Stimulated activated CD4-positive, alpha-beta T cell treated with anti-CD3 and anti-CD28 coated beads, Interleukin-2, amount 100 ng/mL, for 24 hours (primary cell): ENCODE measurements at regions not wholly inside any gene's neighbourhood (a gene's known extent, or its start where the extent isn't known, plus 50 kb on each side); places are given as distances from the start of the nearest gene placed in this dataset.

Source experiments
- DNase-seq, 2 donors: peaks; one replicate each; pipeline ENCODE4 v3.0.0-alpha.2; 2020

DNA sequence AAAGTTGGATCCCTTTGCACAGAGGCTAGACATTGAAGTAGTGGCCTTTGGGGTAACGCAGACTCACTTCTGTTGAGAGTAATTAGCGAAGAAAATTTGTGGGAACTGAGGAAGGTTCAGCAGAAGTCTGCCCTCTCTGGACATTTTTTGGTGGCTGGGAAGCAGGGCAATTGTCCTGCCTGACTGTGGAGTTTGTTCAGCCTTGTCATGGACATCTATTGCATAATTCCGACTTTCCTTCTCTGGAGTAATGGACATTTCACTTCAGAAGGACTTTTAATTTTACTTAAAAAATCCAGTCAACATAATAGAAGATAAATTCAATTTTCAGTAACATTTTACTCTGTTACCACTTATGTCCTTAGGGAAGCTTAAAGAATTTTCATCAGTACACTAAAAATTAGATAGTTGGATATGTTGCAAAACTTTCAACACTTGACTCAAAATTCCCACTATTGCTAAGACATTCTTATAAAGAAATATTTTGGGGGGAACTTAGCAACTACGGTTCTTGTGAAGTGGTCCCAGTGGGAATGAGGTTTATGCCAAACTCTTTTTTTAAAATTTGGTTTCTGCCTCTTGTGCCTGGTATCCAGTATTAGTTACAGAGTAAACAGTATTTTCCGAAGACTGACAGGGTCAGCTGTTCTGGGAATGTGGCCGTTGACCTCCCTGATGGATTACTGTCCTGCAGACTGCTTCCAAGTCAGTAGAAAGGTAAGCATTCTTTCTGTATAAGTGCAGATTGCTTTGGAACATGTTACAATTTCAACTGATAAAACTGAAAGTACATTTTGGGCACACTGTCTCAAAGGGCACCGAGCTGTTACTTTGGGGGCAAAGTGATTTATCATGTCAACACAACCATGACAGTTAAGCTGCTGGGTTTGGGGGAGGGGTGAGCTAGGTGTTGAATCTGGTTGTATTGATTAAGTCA lies 100.6 kb upstream of the MLIP start:
- no peak for DNase-seq

DNA sequence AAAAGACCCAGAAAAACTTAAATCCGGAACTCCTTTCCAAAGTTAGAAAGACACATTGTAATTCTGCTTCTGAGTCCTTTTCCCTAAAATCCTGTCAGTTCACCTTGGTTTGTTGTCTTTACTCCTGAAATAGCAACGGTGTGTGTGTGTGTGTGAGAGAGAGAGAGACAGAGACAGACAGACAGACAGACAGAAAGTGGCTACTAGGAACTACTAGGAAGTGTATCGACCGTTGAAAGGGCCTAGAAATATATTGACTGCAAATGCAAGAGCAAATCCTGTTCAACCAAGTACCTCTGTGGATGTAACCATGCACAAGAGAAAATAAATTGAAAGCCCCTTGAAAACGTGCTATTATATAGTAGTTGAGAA lies 100.0 kb upstream of the MLIP start:
- no peak for DNase-seq

DNA sequence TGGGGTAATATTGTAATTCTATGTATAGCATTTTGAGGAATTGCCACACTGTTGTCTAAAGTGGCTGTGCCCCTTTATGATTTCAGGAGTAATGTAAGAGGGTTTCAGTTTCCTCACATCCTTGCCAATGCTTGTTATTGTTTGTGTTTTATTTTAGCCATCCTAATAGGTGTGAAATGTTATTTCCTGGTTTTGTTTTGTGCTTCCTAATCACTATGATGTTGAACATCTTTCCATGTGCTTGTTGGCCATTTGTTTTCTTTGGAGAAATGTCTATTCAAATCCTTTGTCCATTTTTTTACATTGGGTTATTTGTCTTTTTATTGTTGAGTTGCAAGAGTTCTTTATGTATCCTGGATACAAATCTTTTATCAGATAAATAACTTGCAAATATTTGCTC lies 97.3 kb upstream of the MLIP start:
- DNase-seq: no peak

- no peak for DNase-seq
These were observed 96.8 kb upstream of the MLIP start for GRCh38 chr6:54014440-54014839.

GRCh38 chr6:54017877-54018276 lies 93.4 kb upstream of the MLIP start:
- DNase-seq: no peak

GRCh38 chr6:54018722-54019121 lies 92.5 kb upstream of the MLIP start:
- no peak for DNase-seq

- DNase-seq: no peak
These were observed 91.4 kb upstream of the MLIP start for GRCh38 chr6:54019860-54020259.

GRCh38 chr6:54020334-54020733 lies 90.9 kb upstream of the MLIP start:
- DNase-seq: no peak

DNA sequence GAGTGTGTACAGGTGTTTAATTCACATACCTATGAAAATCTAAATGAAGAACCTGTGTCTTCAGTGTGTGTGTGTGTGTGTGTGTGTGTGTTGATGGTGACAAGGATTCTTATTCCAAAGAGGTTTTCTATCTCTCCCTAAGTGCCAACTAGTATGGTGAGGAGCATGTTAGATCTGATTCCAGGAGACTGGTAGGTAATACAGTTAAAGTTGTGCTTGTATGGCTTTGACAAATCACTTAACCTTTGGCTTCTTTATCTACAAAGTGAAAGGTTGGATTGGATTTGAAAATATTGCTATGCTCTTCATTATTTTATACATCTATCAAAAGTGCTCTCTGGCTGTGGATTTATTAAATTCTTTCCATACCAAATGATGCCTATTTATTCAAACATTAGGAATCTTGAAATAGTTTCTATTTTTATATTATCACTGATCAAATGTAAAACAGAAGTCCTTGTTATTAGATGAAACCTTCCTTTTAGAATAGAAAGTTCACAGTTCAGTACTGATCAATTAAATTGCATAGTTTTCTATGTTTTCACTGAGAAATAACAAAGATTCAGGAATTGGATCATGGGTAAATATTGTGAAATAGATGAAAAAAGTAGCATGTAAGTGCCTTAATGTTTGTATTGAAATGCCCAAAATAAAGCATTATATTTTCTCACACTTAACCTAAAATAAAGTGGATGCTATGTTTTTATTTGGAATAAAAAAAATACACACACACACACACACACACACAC lies 84.4 kb upstream of the MLIP start:
- no peak for DNase-seq

GRCh38 chr6:54028170-54028569 lies 83.1 kb upstream of the MLIP start:
- no peak for DNase-seq

- DNase-seq: no peak
These were observed 82.1 kb upstream of the MLIP start for GRCh38 chr6:54029187-54029586.

GRCh38 chr6:54031169-54031568 lies 80.1 kb upstream of the MLIP start:
- no peak for DNase-seq

GRCh38 chr6:54037277-54037779 lies 73.9 kb upstream of the MLIP start:
- no peak for DNase-seq

- DNase-seq: no peak
These were observed 70.7 kb upstream of the MLIP start for GRCh38 chr6:54040545-54040944.

GRCh38 chr6:54041239-54041638 lies 70.0 kb upstream of the MLIP start:
- no peak for DNase-seq

DNA sequence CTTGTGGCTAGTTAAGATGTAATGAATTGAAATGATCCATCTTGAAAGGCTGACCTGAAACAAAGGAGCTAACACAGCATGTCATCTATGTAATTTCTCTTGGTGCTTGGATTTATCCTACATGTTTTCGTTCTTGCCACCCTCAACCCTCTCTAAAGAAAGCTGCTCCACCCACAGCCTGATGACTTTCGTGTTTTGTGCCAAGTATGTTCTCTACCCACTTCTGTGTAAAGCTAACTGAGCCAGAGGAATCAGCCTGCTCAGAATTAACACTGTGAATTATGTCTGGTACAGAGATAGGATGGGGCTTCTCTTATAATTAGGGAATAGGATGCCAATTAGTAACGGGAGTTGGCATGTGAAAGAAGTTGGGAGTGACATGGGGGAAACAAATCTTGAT lies 67.9 kb upstream of the MLIP start:
- no peak for DNase-seq

DNA sequence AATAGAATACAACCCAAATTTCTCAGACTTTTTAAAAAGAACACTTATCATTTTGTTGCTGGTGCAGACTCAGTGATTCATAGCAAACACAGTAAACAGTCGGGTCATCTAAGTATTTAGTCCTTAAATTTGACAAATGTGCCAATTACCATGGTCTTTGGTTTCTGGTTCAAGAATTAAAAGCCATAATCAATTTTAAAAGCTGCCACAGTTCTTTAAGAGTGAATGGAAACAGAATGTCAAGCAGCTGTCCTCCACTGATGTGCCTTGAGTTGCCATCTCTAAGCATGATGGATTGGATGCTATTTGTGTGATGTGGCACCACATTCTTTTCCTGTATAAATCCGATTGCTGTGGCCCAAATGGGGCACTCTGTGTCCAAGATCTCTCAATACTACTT lies 67.2 kb upstream of the MLIP start:
- no peak for DNase-seq

DNA sequence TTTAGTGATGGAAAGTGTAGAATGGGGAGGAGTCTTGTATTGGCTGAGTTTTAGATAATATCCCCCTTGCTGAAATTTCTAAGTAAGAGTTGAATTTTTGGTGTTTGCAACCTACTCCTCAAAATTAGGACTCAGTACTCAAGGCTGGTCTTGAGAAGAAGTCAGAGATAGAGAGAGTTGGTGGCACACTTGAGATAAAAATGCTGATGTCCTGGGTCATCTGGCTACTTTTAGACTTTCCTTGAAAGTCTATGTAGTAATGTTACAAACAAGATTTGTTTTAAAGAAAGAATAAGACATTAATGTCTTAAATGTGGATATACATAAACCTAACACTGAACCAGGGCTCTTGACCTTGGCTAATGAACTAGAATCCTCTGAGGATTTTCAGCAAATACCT lies 62.5 kb upstream of the MLIP start:
- DNase-seq: no peak

DNA sequence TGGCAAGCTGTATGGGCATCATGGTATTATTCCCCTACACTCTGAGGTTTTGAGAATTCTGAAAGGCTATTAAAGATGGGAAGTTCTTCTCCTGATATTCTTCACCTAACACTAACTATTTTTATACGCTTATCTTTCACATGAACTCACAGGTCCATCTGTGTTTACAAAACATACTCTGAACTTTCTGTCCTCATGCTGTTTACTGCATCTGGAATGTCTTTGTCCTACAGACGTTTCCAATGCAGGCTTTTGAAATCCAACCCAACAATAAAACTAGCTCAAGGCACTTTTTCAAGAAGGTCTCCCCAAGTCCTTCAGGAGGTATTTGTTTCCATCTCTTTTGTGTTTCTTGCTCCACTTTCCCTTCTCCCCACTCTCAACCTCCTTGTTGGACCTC lies 60.5 kb upstream of the MLIP start:
- DNase-seq: no peak

DNA sequence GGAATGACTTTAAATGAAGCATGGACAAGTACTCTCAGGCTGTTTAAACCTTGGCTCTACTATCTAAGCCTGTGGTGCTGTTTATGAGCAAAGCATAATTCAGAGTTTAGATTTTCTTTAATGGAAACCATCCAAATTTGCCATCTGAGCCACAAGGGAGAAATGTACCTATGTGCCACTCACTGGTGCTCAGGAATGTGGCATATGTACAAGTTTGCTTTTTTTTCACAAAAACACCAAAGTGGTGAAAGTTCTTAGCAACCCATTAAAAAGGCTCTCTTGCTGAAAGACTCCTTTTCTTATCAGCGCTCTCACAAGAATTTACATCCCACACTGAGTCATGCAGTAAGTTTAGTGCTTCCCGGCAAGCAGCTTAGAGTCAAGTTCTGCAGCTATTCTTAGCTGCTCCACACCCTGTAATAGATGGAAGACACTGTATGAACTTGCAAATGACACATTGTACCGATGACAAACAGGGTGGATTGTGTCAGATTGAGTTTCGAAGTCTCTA lies 57.3 kb upstream of the MLIP start:
- no peak for DNase-seq

DNA sequence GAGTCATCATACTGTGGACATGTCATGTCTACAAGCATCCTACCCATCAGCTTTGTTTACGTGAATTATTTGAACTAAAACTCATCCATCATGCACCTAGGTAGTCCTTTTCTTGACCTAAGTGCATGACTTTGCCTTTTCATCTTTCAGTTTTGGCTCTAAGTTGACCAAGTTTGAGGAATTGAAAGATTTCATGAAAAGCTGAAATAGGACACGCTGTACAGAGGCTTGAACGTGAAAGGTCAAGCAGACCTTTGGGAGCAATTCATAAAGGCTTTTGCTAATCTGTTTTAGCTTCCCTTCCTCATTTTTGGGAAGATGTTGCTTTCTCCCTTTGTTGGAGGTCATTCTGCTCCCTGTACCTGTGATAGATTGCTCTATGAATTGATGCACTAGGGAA lies 55.1 kb upstream of the MLIP start:
- DNase-seq: no peak

DNA sequence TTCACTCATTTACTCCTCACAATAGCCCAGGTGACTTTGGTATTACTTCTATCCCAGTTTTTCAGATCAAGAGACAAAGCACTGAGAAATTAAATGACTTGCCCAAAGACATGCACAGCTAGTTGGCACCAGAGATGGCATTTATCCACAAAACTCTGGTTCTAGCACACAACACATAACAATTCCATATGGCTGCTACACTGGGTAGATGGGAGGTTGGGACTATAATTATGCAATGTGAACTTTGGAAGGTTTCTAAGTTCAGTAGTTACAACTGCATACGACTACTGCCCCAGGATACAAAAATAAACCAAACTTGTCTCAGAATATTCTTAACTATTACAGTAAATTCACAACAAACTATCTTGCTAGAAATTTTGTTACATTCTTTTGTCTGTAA lies 54.2 kb upstream of the MLIP start:
- DNase-seq: no peak

DNA sequence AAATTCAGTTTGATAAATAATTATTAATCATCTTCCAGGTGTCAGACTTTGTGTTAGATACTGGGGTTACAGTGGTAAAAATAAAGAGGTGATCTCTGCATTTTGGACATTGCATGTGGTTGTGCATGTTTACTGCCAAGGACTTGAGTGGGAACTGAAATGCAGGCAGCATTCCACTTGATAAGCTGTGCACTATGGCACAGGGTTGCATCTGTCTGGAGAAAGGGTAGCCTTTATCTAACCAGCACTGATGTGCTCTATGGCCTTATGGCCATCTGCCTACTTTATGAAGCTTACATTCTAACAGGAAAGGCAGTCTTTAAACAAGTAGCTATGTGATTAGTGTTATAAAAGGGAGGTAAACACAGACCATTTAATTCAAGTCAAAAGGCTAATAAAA lies 53.0 kb upstream of the MLIP start:
- DNase-seq: no peak

GRCh38 chr6:54059683-54060082 lies 51.6 kb upstream of the MLIP start:
- no peak for DNase-seq
